GM10266 (cell line): ENCODE measurements at regions not wholly inside any gene's neighbourhood (a gene's known extent, or its start where the extent isn't known, plus 50 kb on each side); places are given as distances from the start of the nearest gene placed in this dataset.

ENCODE experiments used
- DNase-seq: peaks from one replicate; pipeline ENCODE4 v3.0.0; 2012; ENCODE audit errors: extremely low spot score
- CTCF ChIP-seq: IDR thresholded peaks from 2 replicates; pipeline ENCODE4 v1.5.1; 2012; ENCODE audit warnings: mild to moderate bottlenecking, low read depth; ENCODE audit not compliant: control insufficient read depth, insufficient read depth; ENCODE audit errors: missing control alignments

- no peak for TF ChIP-seq CTCF
- DNase-seq, result no peak
These were observed 96.5 kb downstream of the RPL27A start for GRCh38 chr11:8779107-8779506.

DNA sequence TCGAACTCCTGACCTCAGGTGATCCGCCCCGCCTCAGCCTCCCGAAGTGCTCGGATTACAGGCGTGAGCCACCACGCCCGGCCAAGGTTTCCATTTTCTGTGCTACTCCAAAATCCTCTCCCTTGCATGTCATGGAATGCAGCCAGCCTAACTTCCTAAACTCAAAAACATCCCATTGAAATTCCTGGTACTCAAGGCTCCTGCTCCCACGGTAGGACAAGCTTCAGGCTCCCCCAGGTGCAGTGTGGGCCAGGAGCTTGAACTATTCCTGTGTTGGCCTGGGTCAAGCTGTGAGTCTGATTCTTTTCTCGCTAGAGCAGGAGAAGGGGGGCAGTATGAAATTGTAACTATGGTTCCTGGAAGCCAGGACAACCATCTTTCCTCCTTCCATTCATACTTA, 97.1 kb downstream of the RPL27A start:
- no peak for DNase-seq
- no peak for TF ChIP-seq CTCF

- no peak for DNase-seq
These were observed 102.4 kb downstream of the RPL27A start for GRCh38 chr11:8784954-8785353.

DNA sequence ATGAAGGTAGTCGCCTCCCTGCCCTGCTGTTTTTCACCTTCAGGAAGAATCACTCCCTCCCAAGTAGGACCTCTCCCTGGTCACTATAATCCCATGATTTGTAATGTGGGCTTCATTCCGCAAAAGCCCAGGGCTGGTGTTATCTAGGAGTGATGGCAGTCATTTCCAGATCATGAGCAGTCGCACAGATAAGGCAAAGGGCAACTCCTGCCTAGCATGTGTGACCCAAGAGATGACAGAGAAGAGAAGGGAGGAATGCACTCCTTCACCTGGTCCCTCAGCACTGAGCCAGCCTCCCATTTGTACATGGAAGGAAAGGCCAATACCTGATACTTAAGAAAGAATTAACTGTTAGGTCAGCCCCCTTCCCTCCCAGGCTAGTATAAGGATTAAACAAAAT, 102.9 kb downstream of the RPL27A start:
- no peak for DNase-seq
- no peak for TF ChIP-seq CTCF

More at GRCh38 chr11:8784954-8785353, 102.4 kb downstream of the RPL27A start:
- TF ChIP-seq CTCF, result no peak

GRCh38 chr11:8785998-8786397, 103.4 kb downstream of the RPL27A start:
- TF ChIP-seq CTCF, result no peak
- no peak for DNase-seq

DNA sequence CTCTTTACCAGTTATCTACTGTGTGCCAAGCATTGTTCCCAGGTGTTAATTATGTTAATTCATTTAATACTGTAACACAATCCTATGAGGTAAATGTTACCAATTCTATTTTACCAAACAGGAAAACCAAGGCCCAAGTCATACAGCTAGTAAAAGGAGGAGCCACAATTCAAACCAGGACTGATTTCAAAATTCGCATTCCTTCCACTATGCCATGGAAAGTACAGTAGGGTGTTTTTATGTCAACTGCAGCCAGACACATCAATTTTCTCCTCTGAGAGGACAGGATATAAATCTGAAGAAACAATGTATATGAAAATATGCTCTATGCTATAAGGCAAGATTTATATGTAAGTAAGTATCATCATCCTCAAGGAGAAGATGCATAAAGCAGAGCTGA, 104.3 kb downstream of the RPL27A start:
- DNase-seq, result no peak
- no peak for TF ChIP-seq CTCF

DNA sequence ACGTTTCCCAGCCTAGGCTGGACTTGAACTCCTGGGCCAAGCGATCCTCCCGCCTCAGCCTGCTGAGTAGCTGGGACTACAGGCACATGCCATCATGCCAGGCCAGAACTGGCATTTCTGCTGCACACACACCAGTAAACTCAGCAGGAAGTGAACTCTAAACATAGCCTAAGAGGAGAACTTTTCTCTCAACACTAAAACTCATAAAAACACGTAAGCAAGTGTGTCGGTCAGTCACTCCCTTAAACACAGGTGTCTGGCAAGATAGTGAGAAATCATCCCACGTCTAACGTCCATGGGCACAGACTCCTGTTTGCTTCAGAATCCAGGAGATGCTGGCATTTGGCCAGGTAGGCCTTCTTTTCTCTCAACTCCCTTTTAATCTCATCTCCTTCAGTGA, 104.8 kb downstream of the RPL27A start:
- DNase-seq, result no peak

More for the DNA sequence above, 104.8 kb downstream of the RPL27A start:
- no peak for TF ChIP-seq CTCF
